ENCODE measurements at regions not wholly inside any gene's neighbourhood (a gene's known extent, or its start where the extent isn't known, plus 50 kb on each side); places are given as distances from the start of the nearest gene placed in this dataset.

- 87 to 96% methylated on average over 1 of the region's 1 CpG for WGBS, 2 donors
- no peak for DNase-seq
- Histone ChIP-seq H3K27ac (no peak overlapping the region), H3K9me3 (no peaks in the 10 kb centered on the region), H3K27me3 (no peaks in the 10 kb centered on the region), H3K4me3 (no peak overlapping the region), H3K4me1 (peaks cover 5% of the 10 kb centered on the region), H3K36me3 (ENCODE audit: low read depth, missing control alignments) (no peaks in the 10 kb centered on the region)
- TF ChIP-seq, protein P1, sequence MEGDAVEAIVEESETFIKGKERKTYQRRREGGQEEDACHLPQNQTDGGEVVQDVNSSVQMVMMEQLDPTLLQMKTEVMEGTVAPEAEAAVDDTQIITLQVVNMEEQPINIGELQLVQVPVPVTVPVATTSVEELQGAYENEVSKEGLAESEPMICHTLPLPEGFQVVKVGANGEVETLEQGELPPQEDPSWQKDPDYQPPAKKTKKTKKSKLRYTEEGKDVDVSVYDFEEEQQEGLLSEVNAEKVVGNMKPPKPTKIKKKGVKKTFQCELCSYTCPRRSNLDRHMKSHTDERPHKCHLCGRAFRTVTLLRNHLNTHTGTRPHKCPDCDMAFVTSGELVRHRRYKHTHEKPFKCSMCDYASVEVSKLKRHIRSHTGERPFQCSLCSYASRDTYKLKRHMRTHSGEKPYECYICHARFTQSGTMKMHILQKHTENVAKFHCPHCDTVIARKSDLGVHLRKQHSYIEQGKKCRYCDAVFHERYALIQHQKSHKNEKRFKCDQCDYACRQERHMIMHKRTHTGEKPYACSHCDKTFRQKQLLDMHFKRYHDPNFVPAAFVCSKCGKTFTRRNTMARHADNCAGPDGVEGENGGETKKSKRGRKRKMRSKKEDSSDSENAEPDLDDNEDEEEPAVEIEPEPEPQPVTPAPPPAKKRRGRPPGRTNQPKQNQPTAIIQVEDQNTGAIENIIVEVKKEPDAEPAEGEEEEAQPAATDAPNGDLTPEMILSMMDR (IDR thresholded peaks at IDR 0.05), result no peak
- intact Hi-C loops (cut with DNase I; ENCODE audit: low total_unique reads), result no loop called here
Observed at GRCh38 chr20:17798601-17799000, 98.8 kb downstream of the BANF2 start.

DNA sequence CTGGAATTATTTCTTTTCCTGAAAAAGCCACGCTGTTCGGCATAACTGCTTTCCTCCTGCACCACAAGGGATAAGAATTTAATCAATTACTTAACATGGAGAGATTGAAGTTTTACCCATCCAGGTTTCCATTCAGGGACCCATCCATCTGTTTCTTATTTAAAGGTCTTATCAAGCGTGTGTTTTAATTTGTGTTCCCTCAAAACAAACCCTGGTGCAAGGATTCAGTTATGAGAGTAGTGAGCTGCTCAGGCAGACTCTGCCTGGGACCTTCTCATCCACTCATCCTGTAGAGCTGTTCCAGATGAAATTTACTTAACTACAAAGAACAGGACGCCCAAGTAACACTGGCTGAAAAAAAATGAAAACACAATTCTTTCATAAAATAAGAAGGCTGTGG is 97.8 kb downstream of the BANF2 start:
- intact Hi-C loops (cut with DNase I; ENCODE audit: low total_unique reads), result no loop called here

DNA sequence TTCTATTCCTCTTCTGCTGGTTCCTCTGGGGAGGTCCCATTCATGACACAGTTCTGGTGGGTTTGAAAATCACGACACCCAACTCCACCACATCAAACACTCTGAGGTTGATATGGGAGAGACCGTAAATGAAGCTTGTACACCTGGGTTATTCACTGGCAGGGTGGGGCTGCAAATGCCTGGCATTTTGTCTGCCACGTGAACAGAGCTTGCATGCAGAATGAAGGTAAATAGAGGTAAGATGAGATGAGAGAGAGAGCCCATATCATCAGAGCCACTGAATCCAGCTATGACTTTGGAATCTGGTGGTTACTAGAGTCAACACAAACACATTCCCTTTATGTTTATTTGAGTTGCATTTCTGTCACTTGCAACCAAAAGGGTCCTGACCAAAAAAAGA is 97.4 kb downstream of the BANF2 start:
- 79 to 93% methylated on average over 3 of the region's 3 CpGs for WGBS, 2 donors
- no peak overlapping the region for H3K27ac ChIP-seq
- DNase-seq, result no peak
- H3K36me3 ChIP-seq (ENCODE audit: low read depth, missing control alignments), result no peaks in the 10 kb centered on the region
- TF ChIP-seq POLR2A (IDR thresholded peaks at IDR 0.05), result no peak
- TF ChIP-seq, protein P1 (IDR thresholded peaks at IDR 0.05), result no peak
- peaks cover 5% of the 10 kb centered on the region for H3K4me1 ChIP-seq
- no peaks in the 10 kb centered on the region for H3K27me3 ChIP-seq
- H3K4me3 ChIP-seq, result no peak overlapping the region
- no peaks in the 10 kb centered on the region for H3K9me3 ChIP-seq
- intact Hi-C loops (cut with DNase I; ENCODE audit: low total_unique reads), result no loop called here

More for the DNA sequence above, 97.8 kb downstream of the BANF2 start:
- no peak overlapping the region for H3K4me3 ChIP-seq
- peaks cover 5% of the 10 kb centered on the region for H3K4me1 ChIP-seq
- 89 to 92% methylated on average over 4 of the region's 4 CpGs for WGBS, 2 donors
- H3K27ac ChIP-seq, result no peak overlapping the region
- no peak for DNase-seq
- no peaks in the 10 kb centered on the region for H3K36me3 ChIP-seq (ENCODE audit: low read depth, missing control alignments)
- no peaks in the 10 kb centered on the region for H3K27me3 ChIP-seq
- TF ChIP-seq, protein P1 (IDR thresholded peaks at IDR 0.05), result no peak
- TF ChIP-seq POLR2A (IDR thresholded peaks at IDR 0.05), result no peak
- H3K9me3 ChIP-seq, result no peaks in the 10 kb centered on the region

- peaks cover 5% of the 10 kb centered on the region for H3K4me1 ChIP-seq
- no peak overlapping the region for H3K4me3 ChIP-seq
- TF ChIP-seq POLR2A (IDR thresholded peaks at IDR 0.05), result no peak
- TF ChIP-seq, protein P1 (IDR thresholded peaks at IDR 0.05), result no peak
- H3K27ac ChIP-seq, result no peak overlapping the region
- intact Hi-C loops (cut with DNase I; ENCODE audit: low total_unique reads), result no loop called here
- no peaks in the 10 kb centered on the region for H3K36me3 ChIP-seq (ENCODE audit: low read depth, missing control alignments)
- H3K27me3 ChIP-seq, result no peaks in the 10 kb centered on the region
- DNase-seq, result no peak
- 42 to 55% methylated on average over 2 of the region's 2 CpGs for WGBS, 2 donors
- H3K9me3 ChIP-seq, result no peaks in the 10 kb centered on the region
Observed at GRCh38 chr20:17796091-17796563, 96.4 kb downstream of the BANF2 start.

DNA sequence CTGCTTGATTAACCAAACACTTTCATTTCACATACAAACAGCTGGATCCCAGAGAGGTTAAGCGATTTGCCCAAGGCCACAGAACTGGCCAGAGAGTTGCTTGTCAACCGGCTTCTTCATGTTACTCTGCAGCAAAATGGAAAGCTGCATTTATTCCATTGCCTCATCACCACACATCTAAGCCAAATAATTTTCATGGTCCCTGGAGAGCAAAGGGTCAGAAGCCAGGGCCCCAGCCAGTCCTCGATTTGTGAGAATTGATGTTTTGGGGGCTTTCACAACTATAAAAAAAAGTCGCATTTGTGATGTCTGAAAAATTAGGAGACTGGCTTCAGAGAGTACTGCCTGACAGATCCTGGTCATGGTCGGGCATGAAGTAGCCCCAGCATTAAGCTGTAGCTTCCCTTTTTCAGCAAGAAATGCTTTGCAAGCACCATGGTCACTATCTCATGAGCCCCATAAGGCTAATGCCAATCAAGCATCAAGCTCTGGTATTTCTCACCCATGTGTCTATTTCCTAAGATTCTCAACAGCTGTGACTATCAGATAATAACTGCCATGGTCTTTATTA is 95.8 kb downstream of the BANF2 start:
- H3K4me1 ChIP-seq, result peaks cover 5% of the 10 kb centered on the region
- H3K9me3 ChIP-seq, result no peaks in the 10 kb centered on the region
- H3K4me3 ChIP-seq, result no peak overlapping the region
- H3K27ac ChIP-seq, result no peak overlapping the region
- intact Hi-C loops (cut with DNase I; ENCODE audit: low total_unique reads), result no loop called here
- no peaks in the 10 kb centered on the region for H3K27me3 ChIP-seq
- 63 to 70% methylated on average over 5 of the region's 5 CpGs for WGBS, 2 donors
- no peak for DNase-seq
- no peaks in the 10 kb centered on the region for H3K36me3 ChIP-seq (ENCODE audit: low read depth, missing control alignments)
- TF ChIP-seq, protein P1 (IDR thresholded peaks at IDR 0.05), result no peak
- no peak for TF ChIP-seq POLR2A (IDR thresholded peaks at IDR 0.05)

Measured in testis (tissue), 2 donors.